HG03196 (cell line): ENCODE measurements at regions not wholly inside any gene's neighbourhood (a gene's known extent, or its start where the extent isn't known, plus 50 kb on each side); places are given as distances from the start of the nearest gene placed in this dataset.
"Not testable (repeated sequence)": the region's sequence is repeated elsewhere in the genome, so short reads cannot be mapped to it uniquely, and the experiment has no call there.

Source experiments
- ATAC-seq: cut with Tn5 transposase; IDR thresholded peaks from one replicate; pipeline ENCODE4 v1.9.1; 2021; ENCODE audit not compliant: unreplicated experiment

DNA sequence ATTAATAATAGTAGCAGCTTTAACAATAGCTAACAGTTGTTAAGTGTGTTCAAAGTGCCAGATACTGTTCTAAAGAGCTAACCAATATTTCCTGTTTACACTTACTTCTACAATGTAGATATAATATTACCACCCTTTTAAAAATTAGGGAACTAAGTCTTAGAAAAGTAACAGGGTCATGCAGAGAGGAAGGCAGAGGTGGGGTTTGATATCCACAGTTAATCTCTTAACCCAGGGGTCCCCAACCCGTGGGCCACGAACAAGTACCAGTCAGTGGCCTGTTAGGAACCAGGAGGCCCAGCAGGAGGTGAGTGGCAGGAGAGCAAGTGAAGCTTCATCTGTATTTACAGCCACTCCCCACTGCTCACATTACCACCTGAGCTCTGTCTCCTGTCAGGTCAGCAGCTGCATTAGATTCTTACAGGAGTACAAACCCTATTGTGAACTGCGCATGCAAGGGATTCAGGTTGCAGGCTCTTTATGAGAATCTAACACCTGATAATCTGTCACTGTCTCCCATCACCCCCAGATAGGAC, 89.1 kb downstream of the ACTL7B start:
- no peak for ATAC-seq

DNA sequence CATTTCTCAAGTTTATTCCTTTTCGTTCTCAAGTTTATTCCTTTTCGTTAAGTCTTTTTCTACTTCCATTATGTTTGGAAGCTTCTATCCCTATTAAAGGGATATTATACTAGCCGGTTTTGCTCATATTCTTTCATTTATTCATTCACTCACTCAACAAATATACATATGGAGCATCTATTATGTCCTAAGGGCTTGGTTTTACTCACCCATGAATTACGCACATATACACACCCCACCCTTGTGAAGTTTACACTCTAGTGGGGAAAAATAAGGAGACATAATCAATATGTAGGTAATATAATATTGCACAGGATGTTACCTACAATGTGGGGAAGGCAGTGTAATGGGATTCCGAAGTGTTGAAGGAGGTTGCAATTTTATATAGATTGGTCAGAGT, 90.5 kb downstream of the ACTL7B start:
- ATAC-seq: no peak

DNA sequence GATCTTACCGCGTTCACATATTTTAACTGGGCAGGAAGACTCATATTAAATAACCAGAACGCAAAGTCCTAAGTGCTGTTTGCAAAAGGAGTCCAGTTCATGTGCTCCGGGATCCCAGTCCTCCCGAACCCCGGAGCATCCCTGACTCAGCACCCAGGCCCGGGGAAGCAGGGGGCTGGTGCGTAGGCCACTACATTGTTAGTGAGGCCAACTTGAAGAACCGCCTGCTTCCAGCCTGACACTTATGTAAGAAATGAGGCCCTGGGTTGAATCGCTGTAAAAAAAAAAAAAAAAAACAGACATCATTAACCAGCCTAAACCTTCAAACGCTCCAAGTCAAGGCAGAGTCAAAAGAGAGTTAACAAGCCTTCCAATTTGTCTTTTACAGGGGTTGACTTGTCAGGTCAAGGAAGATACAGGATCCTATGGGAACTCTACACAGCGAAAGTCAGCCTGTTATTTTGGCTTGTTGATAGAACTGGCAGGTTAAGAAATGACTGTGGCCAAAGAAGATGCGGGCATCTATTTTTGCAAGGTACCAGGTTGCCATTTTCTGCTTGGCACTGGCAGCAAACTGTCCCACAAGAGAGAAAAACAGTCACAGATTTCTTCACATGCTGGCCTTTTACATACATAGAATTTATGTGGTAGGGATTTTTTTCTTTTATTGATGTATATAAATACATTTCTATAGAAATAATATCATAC, 93.3 kb downstream of the ACTL7B start:
- ATAC-seq: no peak

DNA sequence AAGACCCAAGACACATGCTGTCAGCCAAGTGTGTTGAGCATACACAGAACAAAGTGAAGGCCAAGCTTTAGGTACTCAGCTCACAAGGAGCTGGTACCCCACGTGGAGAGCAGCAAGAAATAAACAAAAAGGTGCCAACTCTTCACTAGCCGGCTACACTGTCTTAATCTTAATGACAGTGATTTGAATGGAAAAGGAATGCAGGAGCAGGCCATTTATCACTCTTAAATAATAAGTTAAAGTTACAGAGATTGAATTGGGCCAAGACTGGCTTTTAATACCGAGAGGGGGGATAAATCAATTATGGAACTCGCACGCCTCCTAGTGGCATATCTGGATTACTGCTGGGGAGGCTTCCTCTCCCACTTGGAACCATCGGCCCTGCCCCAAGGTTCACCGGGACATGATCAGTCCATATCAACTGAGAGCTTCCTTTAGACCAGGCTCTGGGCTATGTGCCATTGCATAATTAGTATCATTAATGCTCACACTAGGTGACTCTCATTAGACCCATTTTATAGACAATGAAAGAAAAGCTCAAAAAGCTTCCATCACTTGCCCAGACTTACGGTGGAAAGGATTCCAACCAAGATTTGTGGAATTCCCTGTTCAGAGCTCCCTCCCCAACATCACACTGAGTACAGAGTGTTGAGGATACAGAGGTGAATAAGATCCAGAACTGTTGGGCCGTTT, 94.0 kb downstream of the ACTL7B start:
- ATAC-seq: peak; percentile 82

- ATAC-seq: no peak
Observed at GRCh38 chr9:108760841-108761240, 94.9 kb downstream of the ACTL7B start.

- ATAC-seq: no peak
Observed at GRCh38 chr9:108759835-108760234, 96.0 kb downstream of the ACTL7B start.

GRCh38 chr9:108759399-108759798, 96.4 kb downstream of the ACTL7B start:
- ATAC-seq: no peak

DNA sequence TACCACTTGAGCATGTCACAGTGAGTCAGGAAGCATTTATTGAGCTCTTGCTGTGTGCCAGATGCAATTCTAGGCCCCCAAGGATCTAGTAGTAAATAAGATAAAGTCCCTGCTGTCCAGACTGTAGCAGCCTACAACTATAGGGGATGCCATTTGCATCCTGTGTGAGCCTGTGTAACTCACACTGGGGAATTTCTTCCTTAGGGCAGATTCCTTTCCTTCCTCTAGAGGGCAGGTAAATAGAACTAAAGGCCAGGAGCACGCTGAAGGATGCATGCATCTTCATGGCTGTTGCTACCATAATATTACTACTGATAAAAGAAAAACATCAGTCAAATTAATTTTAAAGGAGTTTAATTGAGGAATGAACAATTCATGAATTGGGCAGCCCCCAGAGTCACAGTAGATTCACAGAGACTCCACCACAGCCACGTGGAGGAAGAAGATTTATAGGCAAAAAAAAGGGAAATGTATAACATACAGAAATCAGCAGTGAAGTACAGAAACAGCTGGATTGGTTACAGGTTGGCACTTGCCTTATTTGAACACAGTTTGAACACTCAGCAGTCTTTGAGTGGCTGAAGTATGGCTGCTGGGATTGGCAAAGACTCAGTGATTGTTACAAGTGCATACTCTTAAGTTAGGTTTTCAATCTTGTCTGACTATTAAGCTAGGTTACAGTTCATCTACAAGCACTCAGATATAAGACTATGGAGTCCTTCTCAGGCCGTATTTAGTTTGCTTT, 98.9 kb downstream of the ACTL7B start:
- ATAC-seq: no peak

GRCh38 chr9:108755979-108756378, 99.8 kb downstream of the ACTL7B start:
- ATAC-seq: peak; percentile 80

GRCh38 chr9:108751369-108751768, 104.4 kb downstream of the ACTL7B start:
- no peak for ATAC-seq

DNA sequence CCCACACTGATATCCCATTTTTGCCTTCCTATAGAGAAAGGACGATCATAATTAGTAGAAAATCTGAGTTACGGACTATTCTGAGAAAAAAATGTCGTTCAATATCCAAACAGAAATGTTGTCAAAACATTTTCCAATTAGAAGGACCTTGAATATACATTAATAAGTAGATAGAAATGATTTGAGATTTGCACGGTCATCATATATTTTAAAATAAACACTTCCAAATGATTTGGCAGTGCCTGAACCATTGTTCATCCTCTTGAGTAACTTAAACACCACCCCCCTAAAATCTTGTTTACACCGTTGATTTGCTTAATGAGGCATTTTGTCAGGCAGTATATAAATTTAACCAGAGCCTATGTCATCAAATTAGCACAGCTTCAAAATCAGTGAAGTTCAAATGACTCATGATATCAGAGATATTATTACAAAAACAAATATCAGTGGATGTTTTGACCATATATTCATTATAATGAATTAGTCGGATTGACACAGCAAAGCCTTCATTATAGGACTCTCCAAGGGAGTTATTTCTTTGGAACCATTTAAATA, 105.0 kb downstream of the ACTL7B start:
- ATAC-seq: no peak

- no peak for ATAC-seq
Observed at GRCh38 chr9:108748776-108749175, 107.0 kb downstream of the ACTL7B start.

DNA sequence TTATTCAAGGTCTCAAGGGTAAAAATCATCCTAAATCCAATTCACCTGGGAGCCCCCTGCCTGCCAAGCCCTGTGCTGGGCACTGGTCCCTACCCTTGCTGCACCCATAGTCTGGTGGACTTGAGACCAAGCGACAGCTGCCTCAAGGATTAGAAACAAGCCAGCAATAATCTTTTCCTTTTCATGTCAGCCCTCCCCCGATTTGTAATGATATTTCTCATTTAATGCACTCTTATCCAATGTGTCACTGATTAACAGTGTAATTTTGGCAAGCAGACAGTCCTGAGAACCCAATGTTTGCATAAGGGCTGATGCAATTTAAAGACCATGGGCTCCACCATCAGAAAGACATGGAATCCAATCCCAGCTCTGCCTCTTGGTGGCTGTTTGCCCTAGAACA, 108.9 kb downstream of the ACTL7B start:
- no peak for ATAC-seq

GRCh38 chr9:108746001-108746400, 109.8 kb downstream of the ACTL7B start:
- ATAC-seq: no peak

- no peak for ATAC-seq
Observed at GRCh38 chr9:108744641-108745040, 111.1 kb downstream of the ACTL7B start.

GRCh38 chr9:108743901-108744371, 111.8 kb downstream of the ACTL7B start:
- no peak for ATAC-seq

DNA sequence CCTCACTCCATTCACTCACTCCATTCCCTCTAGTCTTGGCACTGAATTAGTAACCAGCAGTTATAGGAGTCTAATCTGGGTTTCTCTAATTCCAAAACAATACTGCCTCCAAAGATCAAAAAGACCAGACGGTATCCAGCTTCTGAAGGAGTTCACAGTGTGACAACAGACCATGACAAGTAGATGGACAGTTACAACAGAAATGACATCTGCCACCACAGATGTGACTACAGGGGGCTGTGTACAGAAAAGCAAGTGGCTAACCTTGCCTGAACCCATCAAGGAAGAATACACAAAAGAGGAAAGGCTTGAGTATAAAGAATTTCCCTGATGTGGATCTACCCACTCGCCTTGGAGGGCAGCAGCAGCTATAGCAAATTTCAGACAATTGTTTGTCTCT, 112.4 kb downstream of the ACTL7B start:
- no peak for ATAC-seq

DNA sequence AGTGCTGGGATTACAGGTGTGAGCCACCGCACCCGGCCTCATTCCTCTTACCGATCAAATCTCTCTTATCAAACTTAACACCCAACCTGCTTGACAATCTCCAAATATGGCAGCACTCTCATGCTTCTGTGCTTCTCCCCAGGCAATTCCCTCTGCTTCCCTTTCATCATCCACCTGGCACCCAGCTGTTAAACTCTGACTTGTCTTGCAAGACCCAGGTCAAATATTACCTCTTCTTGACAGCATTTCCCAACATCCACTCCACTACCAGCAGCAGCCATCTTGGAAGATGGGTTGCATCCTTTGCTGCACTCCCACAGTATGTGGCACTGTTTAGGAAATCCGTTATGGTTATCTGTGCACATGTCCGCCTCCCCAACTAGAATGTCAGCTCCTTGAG, 113.6 kb downstream of the ACTL7B start:
- no peak for ATAC-seq

GRCh38 chr9:108731292-108731691, 124.5 kb downstream of the ACTL7B start:
- ATAC-seq: not testable (repeated sequence)

DNA sequence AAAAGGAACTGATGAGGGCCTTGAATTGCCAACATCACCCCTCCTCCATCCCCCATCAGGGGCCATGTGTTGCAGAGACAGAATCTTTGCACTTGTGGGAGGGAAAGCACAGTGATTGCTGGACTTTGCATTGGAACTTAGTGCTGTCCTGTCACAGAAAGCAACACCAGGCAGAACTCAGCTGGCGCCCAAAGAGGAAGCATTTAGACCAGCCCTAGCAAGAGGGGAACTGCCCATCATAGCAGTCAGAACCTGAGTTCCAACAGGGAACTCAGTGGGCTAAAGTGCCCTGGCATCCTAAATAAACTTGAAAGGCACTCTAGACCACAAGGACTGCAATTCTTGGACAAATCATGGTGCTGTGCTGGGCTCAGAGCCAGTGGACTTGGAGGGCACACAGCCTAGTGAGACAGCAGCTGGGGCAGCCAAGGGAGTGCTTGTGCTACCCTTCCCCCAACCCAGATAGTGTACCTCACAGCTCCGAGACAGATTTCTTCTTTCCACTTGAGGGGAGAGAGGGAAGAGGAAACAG, 128.1 kb downstream of the ACTL7B start:
- no peak for ATAC-seq

DNA sequence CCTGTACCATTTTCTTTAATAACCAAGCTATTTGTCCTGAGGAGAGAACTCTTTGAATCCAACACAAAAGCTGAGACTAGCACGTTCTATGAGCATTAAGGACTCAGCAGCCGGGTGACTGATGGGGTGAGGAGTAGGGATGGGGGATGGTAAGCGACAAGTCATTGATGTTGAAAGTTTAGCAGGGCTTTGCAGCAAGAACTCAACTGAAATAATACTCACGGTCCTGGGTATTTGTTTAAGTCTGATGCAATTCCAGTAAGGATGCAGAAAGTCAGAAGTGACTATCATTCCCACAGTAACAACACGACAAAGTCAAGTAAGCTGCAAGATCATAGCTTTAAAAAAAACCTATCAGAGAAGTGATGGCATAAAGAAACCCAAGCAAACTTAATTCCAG, 131.1 kb downstream of the ACTL7B start:
- ATAC-seq: no peak
